A549 (cell line): ENCODE measurements at regions not wholly inside any gene's neighbourhood (a gene's known extent, or its start where the extent isn't known, plus 50 kb on each side); places are given as distances from the start of the nearest gene placed in this dataset.

Source experiments
- FOSL2 ChIP-seq, 2 experiments: fragments of 450-650 bp in 1 of 2; fragments of >200 bp in 1 of 2; sonication (Bioruptor Twin) in 1 of 2; formaldehyde crosslinking; IDR thresholded peaks; 2 replicates each; pipeline versions ENCODE4 v1.5.0 to v1.6.1; 2016 to 2020; ENCODE audit warnings: mild to moderate bottlenecking in 1 of 2, moderate library complexity in 1 of 2
- POLR2A ChIP-seq: IDR thresholded peaks from 2 replicates; pipeline ENCODE4 v1.6.1; 2012; ENCODE audit warnings: mild to moderate bottlenecking, low read length
- POLR2AphosphoS2 ChIP-seq: conservative IDR thresholded peaks from 2 replicates; pipeline ENCODE4 v1.6.1; 2012; ENCODE audit warnings: low read length, improper control_type of control experiment, inconsistent platforms
- TF ChIP-seq, protein P1 (sequence below): fragments of 250-450 bp; sonication (Bioruptor Pico); IDR thresholded peaks from 2 replicates; pipeline ENCODE4 v1.5.0; 2021; ENCODE audit warnings: mild to moderate bottlenecking, moderate library complexity, borderline replicate concordance

DNA sequence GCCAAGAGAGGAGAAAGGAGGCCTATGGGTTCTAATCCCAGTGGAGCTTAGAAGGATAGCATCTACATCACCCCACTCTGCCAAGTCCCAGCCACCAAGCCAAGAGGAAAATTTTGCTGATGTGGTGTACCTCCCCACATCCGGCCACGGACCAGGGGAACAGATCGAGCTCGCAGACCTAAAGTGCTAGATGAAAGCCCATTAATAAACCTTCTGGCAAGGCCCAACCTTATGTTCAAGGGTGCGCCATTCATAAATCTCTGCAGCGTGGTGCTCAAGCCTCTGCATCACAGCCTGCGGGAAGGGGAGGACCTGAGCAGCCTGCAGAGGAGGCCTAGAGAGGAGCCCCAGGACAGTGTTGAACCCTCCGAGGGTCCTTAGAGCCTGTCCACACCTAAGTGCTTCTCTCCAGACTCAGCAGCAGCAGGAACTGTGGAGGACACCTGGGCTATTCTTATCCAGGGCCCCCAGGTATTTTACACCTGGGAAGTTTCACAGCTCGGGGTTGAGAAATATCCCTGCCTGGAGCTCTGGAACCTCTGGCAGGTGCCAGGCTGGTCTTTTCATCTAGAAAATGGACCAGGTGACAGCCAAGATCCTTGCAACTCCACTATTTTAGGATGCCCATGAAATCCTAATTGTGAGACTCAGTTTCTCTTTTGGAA lies 68.0 kb downstream of the MRPL46 start:
- no peak for TF ChIP-seq POLR2A
- no peak for TF ChIP-seq FOSL2 (IDR thresholded peaks at IDR 0.05)
- no peak for TF ChIP-seq FOSL2 (CRISPR knock-in tag; IDR thresholded peaks at IDR 0.05)
- TF ChIP-seq, protein P1, sequence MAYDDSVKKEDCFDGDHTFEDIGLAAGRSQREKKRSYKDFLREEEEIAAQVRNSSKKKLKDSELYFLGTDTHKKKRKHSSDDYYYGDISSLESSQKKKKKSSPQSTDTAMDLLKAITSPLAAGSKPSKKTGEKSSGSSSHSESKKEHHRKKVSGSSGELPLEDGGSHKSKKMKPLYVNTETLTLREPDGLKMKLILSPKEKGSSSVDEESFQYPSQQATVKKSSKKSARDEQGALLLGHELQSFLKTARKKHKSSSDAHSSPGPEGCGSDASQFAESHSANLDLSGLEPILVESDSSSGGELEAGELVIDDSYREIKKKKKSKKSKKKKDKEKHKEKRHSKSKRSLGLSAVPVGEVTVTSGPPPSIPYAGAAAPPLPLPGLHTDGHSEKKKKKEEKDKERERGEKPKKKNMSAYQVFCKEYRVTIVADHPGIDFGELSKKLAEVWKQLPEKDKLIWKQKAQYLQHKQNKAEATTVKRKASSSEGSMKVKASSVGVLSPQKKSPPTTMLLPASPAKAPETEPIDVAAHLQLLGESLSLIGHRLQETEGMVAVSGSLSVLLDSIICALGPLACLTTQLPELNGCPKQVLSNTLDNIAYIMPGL: no peak
- TF ChIP-seq POLR2AphosphoS2: no peak
